Lung (tissue), 11 donors: ENCODE measurements at regions not wholly inside any gene's neighbourhood (a gene's known extent, or its start where the extent isn't known, plus 50 kb on each side); places are given as distances from the start of the nearest gene placed in this dataset.
A peak's percentile ranks its signal among the peaks of the same experiment; 100 is the strongest.

ENCODE experiments used
- ATAC-seq: fragments of 200-7000 bp; cut with Tn5 transposase; one replicate; pipeline ENCODE4 v1.9.1; 2020; ENCODE audit warnings: moderate number of reproducible peaks; ENCODE audit not compliant: insufficient read depth, low FRiP score
- DNase-seq, 3 donors: peaks; one replicate each; pipeline ENCODE4 v3.0.0-alpha.2; 2013 to 2017
- H3K27ac ChIP-seq, 2 donors: one replicate each; pipeline ENCODE4 v1.5.1; 2013; ENCODE audit warnings: mild to moderate bottlenecking in 2 of 2, moderate library complexity in 2 of 2, control low read depth in 1 of 2, inconsistent platforms in 1 of 2, low read depth in 1 of 2, low read length in 1 of 2
- H3K27me3 ChIP-seq, 3 donors: one replicate each; pipeline ENCODE4 v1.5.1; 2013; ENCODE audit warnings: low read length in 2 of 3; ENCODE audit not compliant: control insufficient read depth in 3 of 3, insufficient read depth in 3 of 3
- H3K36me3 ChIP-seq, 4 donors: one replicate each; pipeline ENCODE4 v1.5.1; 2013; ENCODE audit warnings: low read length in 4 of 4, mild to moderate bottlenecking in 1 of 4, moderate library complexity in 1 of 4; ENCODE audit not compliant: control insufficient read depth in 4 of 4, insufficient read depth in 4 of 4
- H3K4me1 ChIP-seq, 5 donors: one replicate each; pipeline ENCODE4 v1.5.1; 2013; ENCODE audit warnings: low read length in 5 of 5, mild to moderate bottlenecking in 2 of 5, moderate library complexity in 1 of 5; ENCODE audit not compliant: control insufficient read depth in 5 of 5, insufficient read depth in 5 of 5
- H3K4me3 ChIP-seq: one replicate; pipeline ENCODE4 v1.5.1; 2013; ENCODE audit warnings: mild to moderate bottlenecking, control low read depth, moderate library complexity
- H3K9ac ChIP-seq, 2 donors: one replicate each; pipeline ENCODE4 v1.5.1; 2013; ENCODE audit warnings: low read length in 2 of 2, control low read depth in 1 of 2; ENCODE audit not compliant: insufficient read depth in 1 of 2
- H3K9me3 ChIP-seq, 4 donors: one replicate each; pipeline ENCODE4 v1.5.1; 2013; ENCODE audit warnings: low read length in 3 of 4, mild to moderate bottlenecking in 1 of 4, moderate library complexity in 1 of 4; ENCODE audit not compliant: control insufficient read depth in 4 of 4, insufficient read depth in 3 of 4
- CTCF ChIP-seq: IDR thresholded peaks from 2 replicates; pipeline ENCODE4 v1.5.1; 2012; ENCODE audit warnings: mild to moderate bottlenecking; ENCODE audit errors: control extremely low read depth, extremely low read depth
- WGBS, 2 donors: extraction: QIAGEN DNeasy Blood & Tissue Kit; methylation state at CpG; one replicate each; pipeline ENCODE4 v1.1.7; 2013; 5-methylcytosine and 5-hydroxymethylcytosine counted together
- donor health status: control.
- donor health status: control.
- donor health status: Bipolar disorder and iron deficiency.
- donor health status: healthy.
- donor health status: DM: yes; HTN: yes; CAD: no.

GRCh38 chr3:31164381-31164780, 269.9 kb upstream of the GADL1 start:
- 82 to 89% methylated on average over 2 of the region's 2 CpGs for WGBS, 2 donors
- H3K4me3 ChIP-seq: no peak overlapping the region
- H3K27ac ChIP-seq: no peak overlapping the region
- DNase-seq: peak in 2 of 3 donors; percentile 13 to 35
- TF ChIP-seq CTCF: no peak
- no peaks in the 10 kb centered on the region for H3K36me3 ChIP-seq
- H3K9ac ChIP-seq: no peak overlapping the region
- no peaks in the 10 kb centered on the region for H3K9me3 ChIP-seq
- no peaks in the 10 kb centered on the region for H3K27me3 ChIP-seq
- ATAC-seq: no peak
- peaks cover 0 to 8% (median 2%) of the 10 kb centered on the region in 5 donors for H3K4me1 ChIP-seq

- peak; percentile 57 to 84 (median 67) for DNase-seq
- ATAC-seq: peak; percentile 70
- Histone ChIP-seq H3K4me1 (peaks cover 0 to 8% (median 2%) of the 10 kb centered on the region in 5 donors), H3K4me3 (no peak overlapping the region), H3K9ac (peak overlapping the region in 1 of 2 donors; percentile 26), H3K36me3 (no peaks in the 10 kb centered on the region), H3K27ac (peak overlapping the region in 1 of 2 donors; percentile 43), H3K27me3 (no peaks in the 10 kb centered on the region), H3K9me3 (no peaks in the 10 kb centered on the region)
- no peak for TF ChIP-seq CTCF
- 49 to 73% methylated on average over 8 of the region's 8 CpGs for WGBS, 2 donors
These were observed 271.0 kb upstream of the GADL1 start for GRCh38 chr3:31165399-31165860.

GRCh38 chr3:31166249-31166885, 271.9 kb upstream of the GADL1 start:
- DNase-seq (peak; percentile 33 to 74 (median 65)), ATAC-seq (peak; percentile 42)
- H3K27ac ChIP-seq: no peak overlapping the region
- H3K4me3 ChIP-seq: no peak overlapping the region
- H3K4me1 ChIP-seq: peaks cover 0 to 8% (median 3%) of the 10 kb centered on the region in 5 donors
- H3K9me3 ChIP-seq: no peaks in the 10 kb centered on the region
- no peak overlapping the region for H3K9ac ChIP-seq
- TF ChIP-seq CTCF: no peak
- 21 to 34% methylated on average over 4 of the region's 4 CpGs for WGBS, 2 donors
- H3K27me3 ChIP-seq: no peaks in the 10 kb centered on the region
- H3K36me3 ChIP-seq: no peaks in the 10 kb centered on the region
